Peyer's patch (tissue), 4 donors: ENCODE measurements at regions not wholly inside any gene's neighbourhood (a gene's known extent, or its start where the extent isn't known, plus 50 kb on each side); places are given as distances from the start of the nearest gene placed in this dataset.

Source experiments
- DNase-seq, 3 donors: peaks; one replicate each; pipeline ENCODE4 v3.0.0-alpha.2; 2017 to 2019
- H3K27ac ChIP-seq, 4 donors: fragments of 200-600 bp; sonication (generic); one replicate each; pipeline ENCODE4 v1.5.1; 2016 to 2019
- H3K27me3 ChIP-seq, 2 donors: fragments of 200-600 bp; sonication (generic); one replicate each; pipeline ENCODE4 v1.5.1; 2019
- H3K36me3 ChIP-seq, 3 donors: fragments of 200-600 bp; sonication (generic); one replicate each; pipeline ENCODE4 v1.5.1; 2016 to 2019
- H3K4me1 ChIP-seq, 4 donors: fragments of 200-600 bp; sonication (generic); one replicate each; pipeline ENCODE4 v1.5.1; 2016 to 2019
- H3K4me3 ChIP-seq, 4 donors: fragments of 200-600 bp; sonication (generic); 1 replicate in 3 of 4; 2 replicates in 1 of 4; pipeline ENCODE4 v1.5.1; 2016 to 2019; ENCODE audit warnings: mild to moderate bottlenecking in 1 of 4
- H3K9me3 ChIP-seq, 4 donors: fragments of 200-600 bp; sonication (generic); one replicate each; pipeline ENCODE4 v1.5.1; 2016 to 2019; ENCODE audit warnings: mild to moderate bottlenecking in 1 of 4
- CTCF ChIP-seq, 6 experiments: fragments of 450-650 bp in 4 of 6; fragments of 200-600 bp in 2 of 6; sonication (generic) in 1 of 6; IDR thresholded peaks; one replicate each; pipeline ENCODE4 v1.5.1; 2017 to 2019; ENCODE audit warnings: antibody characterized with exemption in 6 of 6, mild to moderate bottlenecking in 3 of 6, moderate library complexity in 1 of 6
- POLR2A ChIP-seq, 2 donors: fragments of 450-650 bp; IDR thresholded peaks; one replicate each; pipeline ENCODE4 v1.5.1; 2017; ENCODE audit warnings: antibody characterized with exemption in 2 of 2, mild to moderate bottlenecking in 2 of 2, moderate library complexity in 2 of 2

GRCh38 chr2:192411755-192412154 lies 217.0 kb upstream of the TMEFF2 start:
- Histone ChIP-seq H3K27ac (no peak overlapping the region), H3K4me3 (no peak overlapping the region), H3K4me1 (no peaks in the 10 kb centered on the region), H3K9me3 (no peaks in the 10 kb centered on the region), H3K36me3 (no peaks in the 10 kb centered on the region), H3K27me3 (no peaks in the 10 kb centered on the region)
- TF ChIP-seq CTCF (IDR thresholded peaks at IDR 0.05): no peak
- no peak for TF ChIP-seq POLR2A (IDR thresholded peaks at IDR 0.05)
- no peak for DNase-seq

- H3K4me3 ChIP-seq: no peak overlapping the region
- no peaks in the 10 kb centered on the region for H3K36me3 ChIP-seq
- no peak for TF ChIP-seq CTCF (IDR thresholded peaks at IDR 0.05)
- no peak for TF ChIP-seq POLR2A (IDR thresholded peaks at IDR 0.05)
- no peak overlapping the region for H3K27ac ChIP-seq
- no peaks in the 10 kb centered on the region for H3K4me1 ChIP-seq
- H3K9me3 ChIP-seq: no peaks in the 10 kb centered on the region
- H3K27me3 ChIP-seq: no peaks in the 10 kb centered on the region
- DNase-seq: no peak
Measured at GRCh38 chr2:192410319-192410718, 215.6 kb upstream of the TMEFF2 start.

- Histone ChIP-seq H3K4me3 (no peak overlapping the region), H3K9me3 (no peaks in the 10 kb centered on the region), H3K36me3 (no peaks in the 10 kb centered on the region), H3K27me3 (no peaks in the 10 kb centered on the region), H3K4me1 (no peaks in the 10 kb centered on the region), H3K27ac (no peak overlapping the region)
- no peak for DNase-seq
- TF ChIP-seq POLR2A (IDR thresholded peaks at IDR 0.05) (no peak), CTCF (IDR thresholded peaks at IDR 0.05) (no peak)
Measured at GRCh38 chr2:192407692-192408091, 213.0 kb upstream of the TMEFF2 start.

GRCh38 chr2:192398236-192398635 lies 203.5 kb upstream of the TMEFF2 start:
- Histone ChIP-seq H3K27me3 (no peaks in the 10 kb centered on the region), H3K27ac (no peak overlapping the region), H3K4me1 (no peaks in the 10 kb centered on the region), H3K9me3 (no peaks in the 10 kb centered on the region), H3K36me3 (no peaks in the 10 kb centered on the region), H3K4me3 (no peak overlapping the region)
- TF ChIP-seq CTCF (IDR thresholded peaks at IDR 0.05) (no peak), POLR2A (IDR thresholded peaks at IDR 0.05) (no peak)
- DNase-seq: no peak

DNA sequence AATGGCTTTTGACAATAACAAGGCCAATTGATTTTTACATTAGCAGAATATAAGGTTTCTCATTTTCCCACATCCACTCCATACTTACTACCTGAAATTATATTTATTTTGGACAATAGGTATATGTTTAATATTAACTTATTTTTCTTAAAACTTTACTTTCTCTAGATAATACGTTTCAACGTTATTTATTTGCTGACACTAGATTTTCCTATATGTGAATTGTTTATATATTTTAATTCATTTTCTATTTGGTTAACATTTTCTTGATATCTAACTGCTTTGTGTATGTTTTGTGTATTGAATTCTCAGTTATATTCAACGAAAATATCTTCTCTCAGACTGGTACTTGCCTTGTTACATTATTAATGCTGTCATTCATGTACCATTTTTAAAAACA lies 199.9 kb upstream of the TMEFF2 start:
- no peak for TF ChIP-seq CTCF (IDR thresholded peaks at IDR 0.05)
- no peak for TF ChIP-seq POLR2A (IDR thresholded peaks at IDR 0.05)
- Histone ChIP-seq H3K27me3 (no peaks in the 10 kb centered on the region), H3K36me3 (no peaks in the 10 kb centered on the region), H3K27ac (no peak overlapping the region), H3K4me1 (no peaks in the 10 kb centered on the region), H3K9me3 (no peaks in the 10 kb centered on the region), H3K4me3 (no peak overlapping the region)
- no peak for DNase-seq

GRCh38 chr2:192391041-192391440 lies 196.3 kb upstream of the TMEFF2 start:
- no peak overlapping the region for H3K4me3 ChIP-seq

More at GRCh38 chr2:192391041-192391440, 196.3 kb upstream of the TMEFF2 start:
- Histone ChIP-seq H3K27ac (no peak overlapping the region), H3K4me1 (no peaks in the 10 kb centered on the region), H3K27me3 (no peaks in the 10 kb centered on the region), H3K36me3 (no peaks in the 10 kb centered on the region), H3K9me3 (peaks cover 0 to 2% (median 0%) of the 10 kb centered on the region in 4 donors)
- DNase-seq: no peak
- TF ChIP-seq CTCF (IDR thresholded peaks at IDR 0.05): no peak
- TF ChIP-seq POLR2A (IDR thresholded peaks at IDR 0.05): no peak
